Tibial nerve (tissue), 4 donors: ENCODE measurements at regions not wholly inside any gene's neighbourhood (a gene's known extent, or its start where the extent isn't known, plus 50 kb on each side); places are given as distances from the start of the nearest gene placed in this dataset.

Source experiments
- CTCF ChIP-seq, 5 experiments: fragments of 200-600 bp in 3 of 5; fragments of 450-650 bp in 2 of 5; sonication (generic) in 3 of 5; IDR thresholded peaks; one replicate each; pipeline ENCODE4 v1.5.1; 2016 to 2019; ENCODE audit warnings: antibody characterized with exemption in 5 of 5, mild to moderate bottlenecking in 3 of 5, moderate library complexity in 2 of 5
- EP300 ChIP-seq, 2 donors: sonication (generic); formaldehyde crosslinking; IDR thresholded peaks; one replicate each; pipeline ENCODE4 v1.6.1; 2017; ENCODE audit warnings: antibody characterized with exemption in 2 of 2, mild to moderate bottlenecking in 1 of 2
- POLR2A ChIP-seq, 2 donors: fragments of 450-650 bp; IDR thresholded peaks; one replicate each; pipeline ENCODE4 v1.6.1; 2017; ENCODE audit warnings: antibody characterized with exemption in 2 of 2, mild to moderate bottlenecking in 2 of 2, moderate library complexity in 2 of 2

DNA sequence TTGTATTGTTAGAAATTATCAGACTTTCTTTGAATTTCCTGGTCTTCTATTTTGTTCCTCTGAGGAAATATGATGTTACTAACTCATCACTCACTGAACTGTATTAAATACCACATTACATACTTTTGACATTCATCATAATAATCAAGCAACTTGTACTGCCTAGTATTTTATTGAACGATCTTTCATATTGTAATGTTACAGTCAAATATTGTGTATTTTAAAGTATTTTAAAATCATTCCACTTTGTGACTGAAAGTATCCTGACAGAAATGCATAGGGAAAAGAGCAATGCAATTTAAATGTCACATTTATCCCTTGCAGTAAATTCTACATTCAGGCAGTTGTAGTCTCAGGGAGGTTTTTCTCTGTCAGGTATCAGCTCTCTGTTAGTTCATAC lies 1557.4 kb downstream of the CDH8 start:
- TF ChIP-seq EP300 (IDR thresholded peaks at IDR 0.05) (no peak), CTCF (IDR thresholded peaks at IDR 0.05) (no peak), POLR2A (IDR thresholded peaks at IDR 0.05) (no peak)
